ENCODE measurements at regions not wholly inside any gene's neighbourhood (a gene's known extent, or its start where the extent isn't known, plus 50 kb on each side); places are given as distances from the start of the nearest gene placed in this dataset.

- TF ChIP-seq CTCF (optimal IDR thresholded peaks at IDR 0.05 in 1 of 3, IDR thresholded peaks at IDR 0.05 in 1 of 3, conservative IDR thresholded peaks at IDR 0.05 in 1 of 3; ENCODE audit: extremely low read depth in 1 of 3, insufficient read depth in 2 of 3, low read length in 3 of 3) (no peak), EZH2 (IDR thresholded peaks at IDR 0.05; ENCODE audit: low read length) (no peak)
Measured at GRCh38 chr20:23257848-23258746, 92.5 kb upstream of the NXT1 start.

Data from keratinocyte (primary cell).